Transverse colon (tissue), 4 donors: ENCODE measurements at regions not wholly inside any gene's neighbourhood (a gene's known extent, or its start where the extent isn't known, plus 50 kb on each side); places are given as distances from the start of the nearest gene placed in this dataset.

Experiments used
- DNase-seq: peaks from one replicate; pipeline ENCODE4 v3.0.0-alpha.2; 2019
- H3K27ac ChIP-seq, 4 donors: fragments of 200-600 bp; sonication (generic); 2 replicates each; pipeline ENCODE4 v1.5.1; 2016 to 2018; ENCODE audit warnings: inconsistent platforms in 4 of 4
- H3K27me3 ChIP-seq: fragments of 200-600 bp; sonication (generic); 2 replicates; pipeline ENCODE4 v1.5.1; 2017; ENCODE audit warnings: inconsistent platforms
- H3K36me3 ChIP-seq, 4 donors: fragments of 200-600 bp; sonication (generic); 2 replicates each; pipeline ENCODE4 v1.5.1; 2017 to 2019; ENCODE audit warnings: inconsistent platforms in 4 of 4
- H3K4me1 ChIP-seq, 4 donors: fragments of 200-600 bp; sonication (generic); 2 replicates each; pipeline ENCODE4 v1.5.1; 2017 to 2020; ENCODE audit warnings: inconsistent platforms in 4 of 4
- H3K4me3 ChIP-seq, 4 donors: fragments of 200-600 bp; sonication (generic); 1 replicate in 1 of 4; 2 replicates in 3 of 4; pipeline versions ENCODE4 v1.5.1 to v1.6.1; 2017 to 2019; ENCODE audit warnings: inconsistent platforms in 4 of 4
- H3K9me3 ChIP-seq, 2 donors: fragments of 200-600 bp; sonication (generic); 2 replicates each; pipeline ENCODE4 v1.5.1; 2017 to 2019; ENCODE audit warnings: inconsistent platforms in 2 of 2
- CTCF ChIP-seq, 5 experiments: fragments of 200-600 bp in 3 of 5; fragments of 450-650 bp in 2 of 5; sonication (generic) in 3 of 5; IDR thresholded peaks; 1 replicate in 2 of 5; 2 replicates in 3 of 5; pipeline ENCODE4 v1.5.1; 2016 to 2017; ENCODE audit warnings: antibody characterized with exemption in 5 of 5, inconsistent platforms in 3 of 5, mild to moderate bottlenecking in 2 of 5, moderate library complexity in 1 of 5
- EP300 ChIP-seq: sonication (generic); formaldehyde crosslinking; IDR thresholded peaks from one replicate; pipeline ENCODE4 v1.6.1; 2017; ENCODE audit warnings: antibody characterized with exemption, low read depth
- POLR2A ChIP-seq: fragments of 450-650 bp; IDR thresholded peaks from one replicate; pipeline ENCODE4 v1.6.1; 2016; ENCODE audit warnings: antibody characterized with exemption, mild to moderate bottlenecking, moderate library complexity
- POLR2AphosphoS5 ChIP-seq, 3 donors: sonication (generic); formaldehyde crosslinking; IDR thresholded peaks; one replicate each; pipeline ENCODE4 v1.6.1; 2016; ENCODE audit warnings: antibody characterized with exemption in 3 of 3
- WGBS, 2 donors: methylation state at CpG; one replicate each; pipeline ENCODE4 v1.1.5; 2018; ENCODE audit warnings: low coverage in 1 of 2; 5-methylcytosine and 5-hydroxymethylcytosine counted together
- in situ Hi-C, 4 donors: fragments of 200-750 bp; cut with MboI; loops; one replicate each; pipeline versions ENCODE4 v1.15.0 to v1.15.1; 2017; ENCODE audit warnings: low sequenced_read_pairs in 3 of 4, low pct_ligation_motif_present in 1 of 4, low pct_unique_long_range_greater_than_20kb in 1 of 4
- intact Hi-C: fragments of 100-400 bp; cut with DNase I; formaldehyde crosslinking; loops from one replicate; pipeline ENCODE4 v1.15.1; 2023; ENCODE audit warnings: low total_unique reads

- in situ Hi-C loops: no loop called here
- TF ChIP-seq EP300 (no peak), POLR2AphosphoS5 (IDR thresholded peaks at IDR 0.05) (no peak), CTCF (IDR thresholded peaks at IDR 0.05) (no peak), POLR2A (no peak)
- 74 to 80% methylated on average over 1 to 5 of the region's 5 CpGs for WGBS, 2 donors
- no peaks in the 10 kb centered on the region for H3K4me1 ChIP-seq
- H3K27me3 ChIP-seq: no peaks in the 10 kb centered on the region
- intact Hi-C loops: no loop called here
- no peak for DNase-seq
- H3K27ac ChIP-seq: no peak overlapping the region
- H3K36me3 ChIP-seq: no peaks in the 10 kb centered on the region
- no peaks in the 10 kb centered on the region for H3K9me3 ChIP-seq
- no peak overlapping the region for H3K4me3 ChIP-seq
These were observed 186.2 kb upstream of the BMPER start for GRCh38 chr7:33719059-33719581.

- 94 to 96% methylated on average over 3 to 4 of the region's 4 CpGs for WGBS, 2 donors
These were observed 185.2 kb upstream of the BMPER start for GRCh38 chr7:33720139-33720538.

GRCh38 chr7:33720870-33721269, 184.5 kb upstream of the BMPER start:
- no peak for TF ChIP-seq EP300
- TF ChIP-seq POLR2AphosphoS5 (IDR thresholded peaks at IDR 0.05): no peak
- no peak for TF ChIP-seq POLR2A
- TF ChIP-seq CTCF (IDR thresholded peaks at IDR 0.05): no peak
- H3K27me3 ChIP-seq: no peaks in the 10 kb centered on the region
- no peak overlapping the region for H3K27ac ChIP-seq
- intact Hi-C loops (loop anchor here (10.0 kb wide), 1 partner anchor 166 kb away; no protein-coding TSS in a partner anchor), in situ Hi-C loops (no loop called here)
- H3K4me1 ChIP-seq: no peaks in the 10 kb centered on the region
- no peaks in the 10 kb centered on the region for H3K9me3 ChIP-seq
- no peaks in the 10 kb centered on the region for H3K36me3 ChIP-seq
- WGBS, 2 donors: 74 to 90% methylated on average over 2 to 3 of the region's 3 CpGs
- DNase-seq: no peak
- no peak overlapping the region for H3K4me3 ChIP-seq

More at GRCh38 chr7:33720139-33720538, 185.2 kb upstream of the BMPER start:
- intact Hi-C loops: loop anchor here (10.0 kb wide), 1 partner anchor 165 kb away; no protein-coding TSS in a partner anchor
- no peak for DNase-seq
- no peak overlapping the region for H3K4me3 ChIP-seq
- H3K4me1 ChIP-seq: no peaks in the 10 kb centered on the region
- H3K9me3 ChIP-seq: no peaks in the 10 kb centered on the region
- H3K27ac ChIP-seq: no peak overlapping the region
- H3K36me3 ChIP-seq: no peaks in the 10 kb centered on the region
- no peak for TF ChIP-seq EP300
- no peak for TF ChIP-seq CTCF (IDR thresholded peaks at IDR 0.05)
- no peak for TF ChIP-seq POLR2A
- no peak for TF ChIP-seq POLR2AphosphoS5 (IDR thresholded peaks at IDR 0.05)
- H3K27me3 ChIP-seq: no peaks in the 10 kb centered on the region
- in situ Hi-C loops: no loop called here

GRCh38 chr7:33721895-33722294, 183.4 kb upstream of the BMPER start:
- Histone ChIP-seq H3K27me3 (no peaks in the 10 kb centered on the region), H3K4me1 (no peaks in the 10 kb centered on the region), H3K9me3 (no peaks in the 10 kb centered on the region), H3K4me3 (no peak overlapping the region), H3K36me3 (no peaks in the 10 kb centered on the region), H3K27ac (no peak overlapping the region)
- intact Hi-C loops (loop anchor here (10.0 kb wide), 1 partner anchor 167 kb away; no protein-coding TSS in a partner anchor), in situ Hi-C loops (no loop called here)
- no peak for DNase-seq
- 90 to 92% methylated on average over 2 to 4 of the region's 4 CpGs for WGBS, 2 donors
- TF ChIP-seq POLR2AphosphoS5 (IDR thresholded peaks at IDR 0.05) (no peak), EP300 (no peak), CTCF (IDR thresholded peaks at IDR 0.05) (no peak), POLR2A (no peak)
